ENCODE measurements at regions not wholly inside any gene's neighbourhood (a gene's known extent, or its start where the extent isn't known, plus 50 kb on each side); places are given as distances from the start of the nearest gene placed in this dataset.
"Not testable (repeated sequence)": the region's sequence is repeated elsewhere in the genome, so short reads cannot be mapped to it uniquely, and the experiment has no call there.

GRCh38 chr2:16357188-16357587 is 308.4 kb downstream of the CYRIA start:
- no peak for DNase-seq

GRCh38 chr2:16351541-16351940 is 314.1 kb downstream of the CYRIA start:
- DNase-seq, result no peak

DNA sequence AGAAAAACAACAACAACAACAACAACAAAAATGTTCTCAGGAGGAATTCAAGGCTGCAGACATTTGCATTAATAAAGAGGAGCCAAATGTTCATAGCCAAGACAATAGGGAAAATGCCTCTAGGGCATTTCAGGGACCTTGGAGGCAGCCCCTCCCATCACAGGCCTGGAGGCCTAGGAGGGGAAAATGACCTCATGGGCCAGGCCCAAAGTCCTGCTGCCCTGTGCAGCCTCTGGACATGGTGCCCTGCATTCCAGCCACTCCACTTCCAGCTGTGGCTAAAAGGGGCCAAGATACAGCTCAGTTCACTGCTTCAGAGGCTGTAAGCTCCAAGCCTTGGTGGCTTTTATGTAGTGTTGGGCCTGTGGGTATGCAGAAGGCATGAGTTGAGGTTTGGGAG is 314.5 kb downstream of the CYRIA start:
- DNase-seq, result no peak

GRCh38 chr2:16350211-16350610 is 315.4 kb downstream of the CYRIA start:
- DNase-seq, result no peak

DNA sequence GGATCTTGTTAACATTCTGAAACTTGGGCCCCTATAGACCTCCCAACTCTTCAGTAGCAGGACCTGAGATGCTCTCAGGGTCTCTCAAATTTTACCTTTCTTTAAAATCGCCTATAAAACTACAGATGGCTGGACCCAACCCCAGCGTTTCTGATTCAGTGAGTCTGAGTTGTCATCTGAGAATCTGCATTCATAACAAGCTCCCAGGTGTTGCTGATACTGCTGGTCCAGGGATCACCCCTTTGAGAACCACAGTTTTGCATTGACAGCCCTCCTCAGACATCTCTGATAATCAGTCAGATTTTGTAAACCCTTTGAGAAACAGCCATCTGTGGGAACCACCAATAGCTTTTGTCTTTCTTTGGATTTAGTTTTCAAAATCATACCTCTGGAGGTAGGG is 315.8 kb downstream of the CYRIA start:
- DNase-seq, result no peak

- no peak for DNase-seq
Measured at GRCh38 chr2:16348821-16349515, 316.7 kb downstream of the CYRIA start.

- no peak for DNase-seq
Measured at GRCh38 chr2:16346671-16347070, 319.0 kb downstream of the CYRIA start.

- not testable (repeated sequence) for DNase-seq
Measured at GRCh38 chr2:16345231-16345630, 320.4 kb downstream of the CYRIA start.

GRCh38 chr2:16339206-16339605 is 326.4 kb downstream of the CYRIA start:
- DNase-seq, result no peak

- DNase-seq, result no peak
Measured at GRCh38 chr2:16338026-16338425, 327.6 kb downstream of the CYRIA start.

DNA sequence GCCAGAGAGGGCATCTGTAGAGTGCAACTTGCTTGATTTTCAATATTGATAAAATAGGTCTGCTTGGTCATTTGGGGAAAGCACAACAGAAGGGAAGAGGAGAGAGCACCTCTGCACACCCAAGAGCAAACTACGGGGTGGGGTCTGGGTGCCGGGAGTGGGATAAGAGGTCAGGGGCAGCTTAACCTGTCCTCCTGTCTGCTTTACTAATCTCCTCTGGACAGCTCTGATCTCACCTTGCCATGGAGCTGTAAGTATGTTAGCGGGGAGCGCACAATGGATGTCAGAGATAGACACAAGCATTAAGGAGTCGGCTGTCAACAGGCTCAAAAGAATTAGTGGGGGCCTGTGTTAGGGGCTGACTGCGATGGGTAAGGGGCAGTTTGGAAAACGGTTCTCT is 328.7 kb downstream of the CYRIA start:
- no peak for DNase-seq

GRCh38 chr2:16336491-16336890 is 329.1 kb downstream of the CYRIA start:
- no peak for DNase-seq

- DNase-seq, result no peak
Measured at GRCh38 chr2:16335947-16336346, 329.7 kb downstream of the CYRIA start.

DNA sequence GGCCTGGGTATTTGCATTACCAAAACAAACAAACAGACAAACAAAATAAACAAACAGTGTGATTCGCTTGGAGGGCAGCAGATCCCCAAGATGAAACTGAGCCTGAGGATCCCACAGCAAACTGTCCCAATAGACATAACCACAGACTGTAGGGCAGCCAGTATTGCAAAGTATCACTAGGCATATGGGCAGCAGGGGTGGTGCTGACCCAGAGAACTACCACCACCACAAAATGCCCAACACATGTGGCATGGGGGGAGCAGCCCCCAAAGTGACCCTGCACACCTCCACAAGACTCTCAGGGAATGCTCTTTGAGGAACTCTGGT is 330.1 kb downstream of the CYRIA start:
- no peak for DNase-seq

DNA sequence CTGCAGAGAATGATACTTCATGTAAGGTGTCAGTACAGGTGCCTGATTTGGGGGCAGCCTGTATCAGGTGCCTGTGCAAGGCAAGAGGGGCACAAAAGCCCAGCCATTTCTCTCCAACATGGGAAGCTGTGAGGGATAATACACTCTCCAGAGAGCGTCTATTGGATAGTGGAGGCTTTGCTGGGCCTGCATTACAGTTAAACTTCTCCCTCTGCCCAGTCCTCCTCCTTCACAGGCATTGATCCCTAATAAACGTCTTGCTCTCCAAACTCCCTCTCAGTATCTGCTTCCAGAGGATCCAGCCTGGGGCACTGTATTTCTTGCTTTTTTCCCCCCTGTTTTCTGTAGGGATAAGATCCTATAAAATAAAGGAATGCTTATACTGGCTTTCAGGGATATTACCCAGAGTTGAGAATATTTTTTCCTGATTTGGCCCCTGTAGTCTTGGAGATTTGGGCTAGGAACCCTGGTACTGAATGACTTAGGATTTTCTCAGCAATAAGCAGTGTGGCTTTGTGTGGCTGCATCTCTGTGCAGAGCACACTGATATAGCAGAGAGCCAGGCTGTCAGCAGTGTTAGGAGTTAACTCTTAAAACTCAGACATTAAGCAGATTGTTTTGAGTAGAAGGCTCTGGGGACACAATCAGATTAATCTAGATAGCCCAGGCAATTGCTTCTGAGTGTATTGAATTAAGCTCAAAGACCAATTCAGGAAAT is 330.6 kb downstream of the CYRIA start:
- DNase-seq, result no peak

GRCh38 chr2:16334366-16334765 is 331.3 kb downstream of the CYRIA start:
- DNase-seq, result no peak

GRCh38 chr2:16333681-16334080 is 332.0 kb downstream of the CYRIA start:
- DNase-seq, result no peak

- DNase-seq, result no peak
Measured at GRCh38 chr2:16332681-16333557, 332.7 kb downstream of the CYRIA start.

DNA sequence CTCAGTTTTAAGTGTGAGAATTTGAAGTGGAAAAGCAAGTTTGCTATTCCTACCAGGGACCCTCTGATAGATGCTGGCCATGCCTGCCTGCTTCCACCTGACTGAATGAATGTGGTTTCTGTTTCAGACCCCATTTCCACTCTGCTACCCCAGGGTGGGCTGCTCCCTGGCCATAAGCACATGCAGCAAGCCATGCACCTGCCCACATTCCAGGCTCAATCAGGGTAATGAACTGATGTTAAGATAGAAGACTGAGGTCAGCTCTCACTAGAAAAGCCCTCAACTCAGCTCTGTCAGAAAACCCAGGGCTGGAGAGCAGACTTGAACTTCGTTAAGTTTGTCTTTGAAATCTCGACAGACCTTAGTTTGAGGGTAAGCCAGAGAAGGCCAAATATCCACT is 333.9 kb downstream of the CYRIA start:
- no peak for DNase-seq

- DNase-seq, result no peak
Measured at GRCh38 chr2:16330982-16331381, 334.7 kb downstream of the CYRIA start.

DNA sequence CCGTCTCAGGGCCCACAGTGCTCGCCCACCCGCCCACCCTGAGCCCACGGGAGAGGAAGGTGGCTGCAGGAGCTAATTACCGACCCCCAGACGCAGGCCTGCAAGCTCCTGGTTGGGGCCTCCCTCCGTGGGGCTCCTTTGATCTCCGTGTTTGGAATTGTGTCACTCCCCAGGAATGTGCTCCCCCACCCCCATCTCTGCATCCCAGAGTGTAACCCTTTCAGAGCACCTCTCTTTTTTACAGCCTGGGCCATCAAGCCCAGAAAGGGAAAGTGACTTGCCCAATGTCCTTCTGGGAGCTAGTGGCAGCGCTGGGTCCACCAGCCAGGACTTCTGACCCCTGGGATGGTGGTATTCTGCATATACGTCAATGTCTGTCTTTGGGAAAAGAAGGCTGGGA is 335.1 kb downstream of the CYRIA start:
- DNase-seq, result no peak

DNA sequence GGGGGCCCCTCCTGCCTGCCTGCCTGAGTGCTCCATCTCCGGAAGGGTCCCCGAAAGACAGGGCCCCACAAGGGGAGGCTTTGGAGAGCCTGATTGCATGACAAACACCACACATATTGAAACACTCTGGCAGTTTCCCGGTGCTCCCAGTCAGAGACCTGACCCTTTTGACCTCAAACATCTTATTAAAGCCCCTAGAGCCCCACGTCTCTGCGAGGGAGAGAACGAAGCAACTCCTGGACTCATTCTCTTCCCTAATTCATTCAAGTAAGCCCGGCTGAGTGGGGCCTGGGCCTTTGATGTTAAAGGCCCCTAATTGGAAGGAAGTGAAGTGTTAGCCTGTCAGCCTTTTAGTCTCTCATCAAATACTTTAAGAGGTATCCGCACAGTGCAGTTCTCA is 335.6 kb downstream of the CYRIA start:
- DNase-seq, result no peak

GRCh38 chr2:16329421-16329820 is 336.2 kb downstream of the CYRIA start:
- DNase-seq, result no peak

All from activated CD4-positive, alpha-beta T cell treated with anti-CD3 and anti-CD28 coated beads for 4 hours (primary cell).